ENCODE measurements at regions not wholly inside any gene's neighbourhood (a gene's known extent, or its start where the extent isn't known, plus 50 kb on each side); places are given as distances from the start of the nearest gene placed in this dataset.
"Not testable (repeated sequence)": the region's sequence is repeated elsewhere in the genome, so short reads cannot be mapped to it uniquely, and the experiment has no call there.

DNA sequence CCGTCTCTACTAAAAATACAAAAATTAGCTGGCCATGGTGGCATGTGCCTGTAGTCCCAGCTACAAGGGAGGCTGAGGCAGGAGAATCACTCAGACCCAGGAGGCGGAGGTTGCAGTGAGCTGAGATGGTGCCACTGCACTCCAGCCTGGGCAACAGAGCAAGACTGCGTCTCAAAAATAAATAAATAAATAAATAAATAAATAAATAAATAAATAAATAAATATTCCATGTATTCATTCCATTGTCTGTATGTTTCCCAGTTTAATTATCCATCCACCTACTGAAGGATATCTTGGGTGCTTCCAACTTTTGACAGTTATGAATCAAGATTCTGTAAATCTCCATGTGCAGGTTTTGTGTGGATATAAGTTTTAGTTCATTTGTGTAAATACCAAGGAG lies 397.4 kb upstream of the SLC35B3 start:
- TF ChIP-seq, protein P1, sequence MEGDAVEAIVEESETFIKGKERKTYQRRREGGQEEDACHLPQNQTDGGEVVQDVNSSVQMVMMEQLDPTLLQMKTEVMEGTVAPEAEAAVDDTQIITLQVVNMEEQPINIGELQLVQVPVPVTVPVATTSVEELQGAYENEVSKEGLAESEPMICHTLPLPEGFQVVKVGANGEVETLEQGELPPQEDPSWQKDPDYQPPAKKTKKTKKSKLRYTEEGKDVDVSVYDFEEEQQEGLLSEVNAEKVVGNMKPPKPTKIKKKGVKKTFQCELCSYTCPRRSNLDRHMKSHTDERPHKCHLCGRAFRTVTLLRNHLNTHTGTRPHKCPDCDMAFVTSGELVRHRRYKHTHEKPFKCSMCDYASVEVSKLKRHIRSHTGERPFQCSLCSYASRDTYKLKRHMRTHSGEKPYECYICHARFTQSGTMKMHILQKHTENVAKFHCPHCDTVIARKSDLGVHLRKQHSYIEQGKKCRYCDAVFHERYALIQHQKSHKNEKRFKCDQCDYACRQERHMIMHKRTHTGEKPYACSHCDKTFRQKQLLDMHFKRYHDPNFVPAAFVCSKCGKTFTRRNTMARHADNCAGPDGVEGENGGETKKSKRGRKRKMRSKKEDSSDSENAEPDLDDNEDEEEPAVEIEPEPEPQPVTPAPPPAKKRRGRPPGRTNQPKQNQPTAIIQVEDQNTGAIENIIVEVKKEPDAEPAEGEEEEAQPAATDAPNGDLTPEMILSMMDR (IDR thresholded peaks at IDR 0.05 in 4 of 5, conservative IDR thresholded peaks at IDR 0.05 in 1 of 5), result not testable (repeated sequence)
- not testable (repeated sequence) for TF ChIP-seq POLR2A (IDR thresholded peaks at IDR 0.05)

All from gastrocnemius medialis (tissue), 4 donors.